Stimulated activated naive CD8-positive, alpha-beta T cell treated with anti-CD3 and anti-CD28 coated beads, Interleukin-15, Interleukin-2, amounts not matched to agents 100 ng/mL and 50 ng/mL, for 24 hours (primary cell): ENCODE measurements at regions not wholly inside any gene's neighbourhood (a gene's known extent, or its start where the extent isn't known, plus 50 kb on each side); places are given as distances from the start of the nearest gene placed in this dataset.

Source experiments
- H3K27ac Mint-ChIP-seq: one replicate; pipeline ENCODE4 v1.8.0; 2021; ENCODE audit warnings: mild to moderate bottlenecking, mixed read lengths
- H3K27me3 Mint-ChIP-seq: one replicate; pipeline ENCODE4 v1.8.0; 2021; ENCODE audit warnings: mixed read lengths
- H3K36me3 Mint-ChIP-seq: one replicate; pipeline ENCODE4 v1.8.0; 2021; ENCODE audit warnings: low read depth, mixed read lengths
- H3K4me1 Mint-ChIP-seq: one replicate; pipeline ENCODE4 v1.8.0; 2021; ENCODE audit warnings: low read depth, mixed read lengths
- H3K4me3 Mint-ChIP-seq: one replicate; pipeline ENCODE4 v1.8.0; 2021; ENCODE audit warnings: mild to moderate bottlenecking, mixed read lengths
- H3K9me3 Mint-ChIP-seq: one replicate; pipeline ENCODE4 v1.8.0; 2021; ENCODE audit warnings: mixed read lengths

GRCh38 chr5:67493676-67494075 lies 297.1 kb upstream of the CD180 start:
- H3K9me3 Mint-ChIP-seq = no peaks in the 10 kb centered on the region
- H3K27me3 Mint-ChIP-seq = no peaks in the 10 kb centered on the region
- H3K4me1 Mint-ChIP-seq = no peaks in the 10 kb centered on the region
- H3K36me3 Mint-ChIP-seq = no peaks in the 10 kb centered on the region
- H3K27ac Mint-ChIP-seq = no peak overlapping the region
- H3K4me3 Mint-ChIP-seq = no peak overlapping the region

GRCh38 chr5:67490543-67491321 lies 294.1 kb upstream of the CD180 start:
- no peaks in the 10 kb centered on the region for H3K4me1 Mint-ChIP-seq
- no peaks in the 10 kb centered on the region for H3K27me3 Mint-ChIP-seq
- H3K36me3 Mint-ChIP-seq = no peaks in the 10 kb centered on the region
- no peaks in the 10 kb centered on the region for H3K9me3 Mint-ChIP-seq
- no peak overlapping the region for H3K27ac Mint-ChIP-seq
- no peak overlapping the region for H3K4me3 Mint-ChIP-seq

GRCh38 chr5:67488885-67489284 lies 292.3 kb upstream of the CD180 start:
- Mint-ChIP-seq H3K4me1 (no peaks in the 10 kb centered on the region), H3K27me3 (no peaks in the 10 kb centered on the region), H3K27ac (no peak overlapping the region), H3K36me3 (no peaks in the 10 kb centered on the region), H3K9me3 (no peaks in the 10 kb centered on the region), H3K4me3 (no peak overlapping the region)

GRCh38 chr5:67487862-67488261 lies 291.3 kb upstream of the CD180 start:
- H3K4me1 Mint-ChIP-seq = no peaks in the 10 kb centered on the region
- no peaks in the 10 kb centered on the region for H3K9me3 Mint-ChIP-seq
- H3K27me3 Mint-ChIP-seq = no peaks in the 10 kb centered on the region
- H3K27ac Mint-ChIP-seq = no peak overlapping the region
- no peaks in the 10 kb centered on the region for H3K36me3 Mint-ChIP-seq
- no peak overlapping the region for H3K4me3 Mint-ChIP-seq

- no peaks in the 10 kb centered on the region for H3K9me3 Mint-ChIP-seq
- H3K4me3 Mint-ChIP-seq = no peak overlapping the region
- H3K36me3 Mint-ChIP-seq = no peaks in the 10 kb centered on the region
- no peaks in the 10 kb centered on the region for H3K4me1 Mint-ChIP-seq
- no peaks in the 10 kb centered on the region for H3K27me3 Mint-ChIP-seq
- no peak overlapping the region for H3K27ac Mint-ChIP-seq
Observed at GRCh38 chr5:67483453-67484030, 286.9 kb upstream of the CD180 start.

GRCh38 chr5:67481362-67481761 lies 284.8 kb upstream of the CD180 start:
- Mint-ChIP-seq H3K27ac (no peak overlapping the region), H3K36me3 (no peaks in the 10 kb centered on the region), H3K9me3 (no peaks in the 10 kb centered on the region), H3K4me3 (no peak overlapping the region), H3K27me3 (no peaks in the 10 kb centered on the region), H3K4me1 (no peaks in the 10 kb centered on the region)

- Mint-ChIP-seq H3K4me1 (no peaks in the 10 kb centered on the region), H3K27me3 (no peaks in the 10 kb centered on the region), H3K27ac (no peak overlapping the region), H3K9me3 (no peaks in the 10 kb centered on the region), H3K36me3 (no peaks in the 10 kb centered on the region), H3K4me3 (no peak overlapping the region)
Observed at GRCh38 chr5:67478337-67478736, 281.7 kb upstream of the CD180 start.

- Mint-ChIP-seq H3K36me3 (no peaks in the 10 kb centered on the region), H3K9me3 (no peaks in the 10 kb centered on the region), H3K4me1 (no peaks in the 10 kb centered on the region), H3K27ac (no peak overlapping the region), H3K27me3 (no peaks in the 10 kb centered on the region), H3K4me3 (no peak overlapping the region)
Observed at GRCh38 chr5:67476995-67477394, 280.4 kb upstream of the CD180 start.

GRCh38 chr5:67476531-67476930 lies 279.9 kb upstream of the CD180 start:
- no peaks in the 10 kb centered on the region for H3K36me3 Mint-ChIP-seq
- no peak overlapping the region for H3K27ac Mint-ChIP-seq
- H3K27me3 Mint-ChIP-seq = no peaks in the 10 kb centered on the region
- H3K4me3 Mint-ChIP-seq = no peak overlapping the region
- no peaks in the 10 kb centered on the region for H3K9me3 Mint-ChIP-seq
- no peaks in the 10 kb centered on the region for H3K4me1 Mint-ChIP-seq

- Mint-ChIP-seq H3K27ac (no peak overlapping the region), H3K36me3 (no peaks in the 10 kb centered on the region), H3K27me3 (no peaks in the 10 kb centered on the region), H3K9me3 (no peaks in the 10 kb centered on the region), H3K4me1 (no peaks in the 10 kb centered on the region), H3K4me3 (no peak overlapping the region)
Observed at GRCh38 chr5:67475489-67475888, 278.9 kb upstream of the CD180 start.

GRCh38 chr5:67474597-67475238 lies 278.1 kb upstream of the CD180 start:
- Mint-ChIP-seq H3K36me3 (no peaks in the 10 kb centered on the region), H3K9me3 (no peaks in the 10 kb centered on the region), H3K4me3 (no peak overlapping the region), H3K4me1 (no peaks in the 10 kb centered on the region), H3K27ac (no peak overlapping the region), H3K27me3 (no peaks in the 10 kb centered on the region)

GRCh38 chr5:67467110-67467509 lies 270.5 kb upstream of the CD180 start:
- Mint-ChIP-seq H3K4me3 (no peak overlapping the region), H3K27ac (no peak overlapping the region), H3K4me1 (no peaks in the 10 kb centered on the region), H3K27me3 (no peaks in the 10 kb centered on the region), H3K36me3 (no peaks in the 10 kb centered on the region), H3K9me3 (no peaks in the 10 kb centered on the region)

GRCh38 chr5:67465537-67466207 lies 269.1 kb upstream of the CD180 start:
- H3K36me3 Mint-ChIP-seq = no peaks in the 10 kb centered on the region
- H3K27me3 Mint-ChIP-seq = no peaks in the 10 kb centered on the region
- H3K4me1 Mint-ChIP-seq = no peaks in the 10 kb centered on the region
- H3K9me3 Mint-ChIP-seq = no peaks in the 10 kb centered on the region
- H3K4me3 Mint-ChIP-seq = no peak overlapping the region
- no peak overlapping the region for H3K27ac Mint-ChIP-seq

GRCh38 chr5:67462147-67462546 lies 265.5 kb upstream of the CD180 start:
- H3K27ac Mint-ChIP-seq = no peak overlapping the region
- no peak overlapping the region for H3K4me3 Mint-ChIP-seq
- no peaks in the 10 kb centered on the region for H3K27me3 Mint-ChIP-seq

GRCh38 chr5:67459253-67459652 lies 262.7 kb upstream of the CD180 start:
- Mint-ChIP-seq H3K27ac (no peak overlapping the region), H3K4me1 (no peaks in the 10 kb centered on the region), H3K36me3 (no peaks in the 10 kb centered on the region), H3K9me3 (no peaks in the 10 kb centered on the region), H3K27me3 (no peaks in the 10 kb centered on the region), H3K4me3 (no peak overlapping the region)

More at GRCh38 chr5:67462147-67462546, 265.5 kb upstream of the CD180 start:
- Mint-ChIP-seq H3K4me1 (no peaks in the 10 kb centered on the region), H3K36me3 (no peaks in the 10 kb centered on the region), H3K9me3 (no peaks in the 10 kb centered on the region)
